SW480 (cell line): ENCODE measurements at regions not wholly inside any gene's neighbourhood (a gene's known extent, or its start where the extent isn't known, plus 50 kb on each side); places are given as distances from the start of the nearest gene placed in this dataset.
A peak's percentile ranks its signal among the peaks of the same experiment; 100 is the strongest.

Experiments used
- DNase-seq: peaks from one replicate; pipeline ENCODE4 v3.0.0-alpha.2; 2016; ENCODE audit warnings: low spot score

GRCh38 chr3:41041899-41042298, 157.4 kb upstream of the CTNNB1 start:
- DNase-seq = no peak

GRCh38 chr3:41044523-41044922, 154.8 kb upstream of the CTNNB1 start:
- no peak for DNase-seq

- DNase-seq = no peak
Observed at GRCh38 chr3:41045491-41045890, 153.8 kb upstream of the CTNNB1 start.

- no peak for DNase-seq
Observed at GRCh38 chr3:41050144-41050543, 149.2 kb upstream of the CTNNB1 start.

GRCh38 chr3:41053220-41053619, 146.1 kb upstream of the CTNNB1 start:
- peak; percentile 87 for DNase-seq

- DNase-seq = no peak
Observed at GRCh38 chr3:41060106-41060505, 139.2 kb upstream of the CTNNB1 start.

GRCh38 chr3:41064070-41064469, 135.2 kb upstream of the CTNNB1 start:
- no peak for DNase-seq

- DNase-seq = no peak
Observed at GRCh38 chr3:41064526-41064925, 134.8 kb upstream of the CTNNB1 start.

- DNase-seq = no peak
Observed at GRCh38 chr3:41065340-41065739, 134.0 kb upstream of the CTNNB1 start.

- DNase-seq = no peak
Observed at GRCh38 chr3:41073190-41073589, 126.1 kb upstream of the CTNNB1 start.

- no peak for DNase-seq
Observed at GRCh38 chr3:41075975-41076374, 123.3 kb upstream of the CTNNB1 start.

- DNase-seq = no peak
Observed at GRCh38 chr3:41076399-41076798, 122.9 kb upstream of the CTNNB1 start.

GRCh38 chr3:41080141-41080540, 119.2 kb upstream of the CTNNB1 start:
- no peak for DNase-seq

- DNase-seq = no peak
Observed at GRCh38 chr3:41088882-41089281, 110.4 kb upstream of the CTNNB1 start.

- no peak for DNase-seq
Observed at GRCh38 chr3:41089566-41089965, 109.7 kb upstream of the CTNNB1 start.

GRCh38 chr3:41092844-41093243, 106.5 kb upstream of the CTNNB1 start:
- DNase-seq = peak; percentile 38

GRCh38 chr3:41093476-41093875, 105.8 kb upstream of the CTNNB1 start:
- DNase-seq = no peak

- no peak for DNase-seq
Observed at GRCh38 chr3:41094351-41094750, 105.0 kb upstream of the CTNNB1 start.

GRCh38 chr3:41095702-41096101, 103.6 kb upstream of the CTNNB1 start:
- DNase-seq = peak; percentile 39

GRCh38 chr3:41097896-41098496, 101.3 kb upstream of the CTNNB1 start:
- DNase-seq = no peak

- DNase-seq = no peak
Observed at GRCh38 chr3:41101231-41101630, 98.1 kb upstream of the CTNNB1 start.

GRCh38 chr3:41102053-41102556, 97.2 kb upstream of the CTNNB1 start:
- peak; percentile 68 for DNase-seq

GRCh38 chr3:41102750-41103149, 96.6 kb upstream of the CTNNB1 start:
- no peak for DNase-seq

GRCh38 chr3:41103200-41103599, 96.1 kb upstream of the CTNNB1 start:
- no peak for DNase-seq
